ENCODE measurements at regions not wholly inside any gene's neighbourhood (a gene's known extent, or its start where the extent isn't known, plus 50 kb on each side); places are given as distances from the start of the nearest gene placed in this dataset.
"Not testable (repeated sequence)": the region's sequence is repeated elsewhere in the genome, so short reads cannot be mapped to it uniquely, and the experiment has no call there.

GRCh38 chr4:155591738-155592143 lies 74.9 kb upstream of the GUCY1A1 start:
- no peak for DNase-seq (ENCODE audit: low spot score)

GRCh38 chr4:155590796-155591585 lies 75.7 kb upstream of the GUCY1A1 start:
- DNase-seq (ENCODE audit: low spot score) = no peak

GRCh38 chr4:155588437-155588836 lies 78.2 kb upstream of the GUCY1A1 start:
- DNase-seq (ENCODE audit: low spot score) = no peak

GRCh38 chr4:155587766-155588165 lies 78.9 kb upstream of the GUCY1A1 start:
- no peak for DNase-seq (ENCODE audit: low spot score)

GRCh38 chr4:155582971-155583437 lies 83.6 kb upstream of the GUCY1A1 start:
- no peak for DNase-seq (ENCODE audit: low spot score)

- no peak for DNase-seq (ENCODE audit: low spot score)
These were observed 84.6 kb upstream of the GUCY1A1 start for GRCh38 chr4:155582041-155582440.

GRCh38 chr4:155578726-155579370 lies 87.8 kb upstream of the GUCY1A1 start:
- no peak for DNase-seq (ENCODE audit: low spot score)

GRCh38 chr4:155578219-155578618 lies 88.4 kb upstream of the GUCY1A1 start:
- DNase-seq (ENCODE audit: low spot score) = no peak

GRCh38 chr4:155574329-155574728 lies 92.3 kb upstream of the GUCY1A1 start:
- not testable (repeated sequence) for DNase-seq (ENCODE audit: low spot score)

GRCh38 chr4:155573126-155573525 lies 93.5 kb upstream of the GUCY1A1 start:
- no peak for DNase-seq (ENCODE audit: low spot score)

- no peak for DNase-seq (ENCODE audit: low spot score)
These were observed 94.4 kb upstream of the GUCY1A1 start for GRCh38 chr4:155572106-155572703.

- no peak for DNase-seq (ENCODE audit: low spot score)
These were observed 95.3 kb upstream of the GUCY1A1 start for GRCh38 chr4:155571184-155571944.

GRCh38 chr4:155570661-155571060 lies 96.0 kb upstream of the GUCY1A1 start:
- no peak for DNase-seq (ENCODE audit: low spot score)

GRCh38 chr4:155569960-155570515 lies 96.6 kb upstream of the GUCY1A1 start:
- DNase-seq (ENCODE audit: low spot score) = no peak

- DNase-seq (ENCODE audit: low spot score) = no peak
These were observed 97.2 kb upstream of the GUCY1A1 start for GRCh38 chr4:155569471-155569870.

- no peak for DNase-seq (ENCODE audit: low spot score)
These were observed 97.9 kb upstream of the GUCY1A1 start for GRCh38 chr4:155568641-155569220.

- DNase-seq (ENCODE audit: low spot score) = no peak
These were observed 100.3 kb upstream of the GUCY1A1 start for GRCh38 chr4:155566354-155566753.

GRCh38 chr4:155565776-155566175 lies 100.9 kb upstream of the GUCY1A1 start:
- DNase-seq (ENCODE audit: low spot score) = no peak

GRCh38 chr4:155565330-155565729 lies 101.3 kb upstream of the GUCY1A1 start:
- DNase-seq (ENCODE audit: low spot score) = no peak

GRCh38 chr4:155564880-155565279 lies 101.8 kb upstream of the GUCY1A1 start:
- DNase-seq (ENCODE audit: low spot score) = no peak

GRCh38 chr4:155564086-155564485 lies 102.6 kb upstream of the GUCY1A1 start:
- DNase-seq (ENCODE audit: low spot score) = no peak

GRCh38 chr4:155559915-155560314 lies 106.7 kb upstream of the GUCY1A1 start:
- no peak for DNase-seq (ENCODE audit: low spot score)

Data from hematopoietic multipotent progenitor cell treated with erythropoietin and hydrocortisone succinate and interleukin-3 and kit ligand, for 17 days (in vitro differentiated cells).